Chondrocyte (in vitro differentiated cells): ENCODE measurements at regions not wholly inside any gene's neighbourhood (a gene's known extent, or its start where the extent isn't known, plus 50 kb on each side); places are given as distances from the start of the nearest gene placed in this dataset.

ENCODE experiments used
- DNase-seq: peaks from one replicate; pipeline ENCODE4 v3.0.0; 2021; ENCODE audit warnings: mixed read lengths, low spot score
- H3K27ac Mint-ChIP-seq: one replicate; pipeline ENCODE4 v1.8.0; 2021; ENCODE audit warnings: mild to moderate bottlenecking, moderate library complexity, mixed read lengths; ENCODE audit not compliant: unreplicated experiment
- H3K27me3 Mint-ChIP-seq: 2 replicates; pipeline ENCODE4 v1.8.0; 2021; ENCODE audit warnings: low read depth, mixed read lengths
- H3K36me3 Mint-ChIP-seq: 2 replicates; pipeline ENCODE4 v1.8.0; 2021; ENCODE audit warnings: low read depth, mixed read lengths
- H3K4me1 Mint-ChIP-seq: 2 replicates; pipeline ENCODE4 v1.8.0; 2021; ENCODE audit warnings: low read depth, mild to moderate bottlenecking, mixed read lengths
- H3K4me3 Mint-ChIP-seq: one replicate; pipeline ENCODE4 v1.8.0; 2021; ENCODE audit warnings: mild to moderate bottlenecking, moderate library complexity, mixed read lengths; ENCODE audit not compliant: unreplicated experiment
- H3K9me3 Mint-ChIP-seq: 2 replicates; pipeline ENCODE4 v1.8.0; 2021; ENCODE audit warnings: low read depth, mixed read lengths
- TF ChIP-seq, protein P1 (sequence below): fragments of 200-600 bp; sonication (generic); IDR thresholded peaks from 2 replicates; pipeline ENCODE4 v1.5.0; 2021; ENCODE audit warnings: antibody characterized with exemption, mild to moderate bottlenecking, moderate library complexity

DNA sequence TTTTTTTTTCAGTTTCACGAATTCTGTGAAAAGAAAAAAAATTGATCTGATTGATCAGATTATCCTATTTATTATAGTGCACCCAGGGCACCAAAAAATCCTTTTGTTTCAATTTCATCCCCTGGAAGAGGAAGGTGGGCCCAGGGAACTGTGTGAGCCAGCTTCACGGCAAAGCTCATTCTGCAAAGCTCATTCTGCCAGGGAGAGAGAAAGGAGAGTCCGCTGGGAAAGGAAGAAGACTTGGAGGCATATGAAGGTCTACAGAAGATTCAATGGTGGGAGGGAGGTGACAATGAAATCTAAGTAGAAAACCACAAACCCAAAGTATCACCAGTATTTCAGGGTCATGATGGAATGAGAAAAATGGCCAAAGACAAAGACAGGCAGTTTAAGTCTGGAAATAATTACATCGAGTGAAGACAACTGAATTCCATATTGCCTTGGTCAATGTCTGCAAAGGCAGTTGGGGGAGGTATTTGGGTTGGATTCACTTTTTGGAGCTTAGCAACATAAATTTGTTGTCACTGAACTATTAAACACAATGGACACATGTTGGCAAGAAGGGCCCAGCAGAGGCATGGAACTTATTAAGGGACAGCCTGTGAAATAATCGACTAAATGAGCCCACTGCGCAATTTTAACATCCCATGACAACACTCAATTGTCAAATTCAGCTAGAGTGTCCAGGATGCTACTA lies 587.8 kb upstream of the MKI67 start:
- Mint-ChIP-seq H3K9me3 (peaks cover 10% of the 10 kb centered on the region), H3K27me3 (no peaks in the 10 kb centered on the region), H3K36me3 (no peaks in the 10 kb centered on the region), H3K27ac (no peak overlapping the region), H3K4me1 (no peaks in the 10 kb centered on the region), H3K4me3 (no peak overlapping the region)
- DNase-seq: no peak
- TF ChIP-seq, protein P1, sequence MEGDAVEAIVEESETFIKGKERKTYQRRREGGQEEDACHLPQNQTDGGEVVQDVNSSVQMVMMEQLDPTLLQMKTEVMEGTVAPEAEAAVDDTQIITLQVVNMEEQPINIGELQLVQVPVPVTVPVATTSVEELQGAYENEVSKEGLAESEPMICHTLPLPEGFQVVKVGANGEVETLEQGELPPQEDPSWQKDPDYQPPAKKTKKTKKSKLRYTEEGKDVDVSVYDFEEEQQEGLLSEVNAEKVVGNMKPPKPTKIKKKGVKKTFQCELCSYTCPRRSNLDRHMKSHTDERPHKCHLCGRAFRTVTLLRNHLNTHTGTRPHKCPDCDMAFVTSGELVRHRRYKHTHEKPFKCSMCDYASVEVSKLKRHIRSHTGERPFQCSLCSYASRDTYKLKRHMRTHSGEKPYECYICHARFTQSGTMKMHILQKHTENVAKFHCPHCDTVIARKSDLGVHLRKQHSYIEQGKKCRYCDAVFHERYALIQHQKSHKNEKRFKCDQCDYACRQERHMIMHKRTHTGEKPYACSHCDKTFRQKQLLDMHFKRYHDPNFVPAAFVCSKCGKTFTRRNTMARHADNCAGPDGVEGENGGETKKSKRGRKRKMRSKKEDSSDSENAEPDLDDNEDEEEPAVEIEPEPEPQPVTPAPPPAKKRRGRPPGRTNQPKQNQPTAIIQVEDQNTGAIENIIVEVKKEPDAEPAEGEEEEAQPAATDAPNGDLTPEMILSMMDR: no peak

DNA sequence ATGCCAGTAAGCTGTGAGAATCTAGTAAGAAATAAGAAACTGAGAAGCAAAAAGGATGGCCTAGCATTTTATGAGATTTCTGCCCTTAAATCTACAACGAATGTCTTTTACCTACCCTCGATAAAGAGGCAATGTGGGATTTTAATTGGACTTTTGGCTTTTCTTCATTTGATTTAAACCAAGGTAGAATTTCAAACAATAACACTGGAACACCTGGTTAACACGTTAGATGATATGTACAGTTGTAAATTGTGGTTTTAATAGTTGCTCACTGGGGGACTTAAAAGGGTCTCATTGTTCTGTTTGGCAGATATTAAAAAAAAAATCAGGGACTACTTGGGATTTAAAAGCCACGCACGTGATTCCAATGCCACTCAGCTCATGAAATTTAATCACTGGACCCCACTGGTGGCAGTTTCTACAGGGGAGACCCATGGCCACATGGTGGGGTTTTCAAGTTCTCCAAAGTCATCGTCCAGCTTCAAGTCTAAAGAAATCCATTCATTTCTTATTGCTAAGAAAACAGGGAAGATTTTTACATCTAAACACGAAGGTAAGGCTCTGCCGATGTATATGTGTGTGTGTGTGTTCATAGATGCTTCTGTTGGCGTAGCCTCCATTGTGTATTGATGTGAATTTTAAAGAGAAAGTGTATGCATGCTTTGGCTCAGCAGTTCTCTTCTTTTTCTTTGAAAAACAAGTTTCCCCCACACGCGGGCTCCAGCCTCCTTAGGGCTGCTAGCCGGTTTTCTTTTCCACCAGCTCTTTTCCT lies 588.6 kb upstream of the MKI67 start:
- Mint-ChIP-seq H3K4me1 (no peaks in the 10 kb centered on the region), H3K9me3 (peaks cover 10% of the 10 kb centered on the region), H3K4me3 (no peak overlapping the region), H3K27me3 (no peaks in the 10 kb centered on the region), H3K36me3 (no peaks in the 10 kb centered on the region), H3K27ac (no peak overlapping the region)
- DNase-seq: no peak
- TF ChIP-seq, protein P1: no peak

DNA sequence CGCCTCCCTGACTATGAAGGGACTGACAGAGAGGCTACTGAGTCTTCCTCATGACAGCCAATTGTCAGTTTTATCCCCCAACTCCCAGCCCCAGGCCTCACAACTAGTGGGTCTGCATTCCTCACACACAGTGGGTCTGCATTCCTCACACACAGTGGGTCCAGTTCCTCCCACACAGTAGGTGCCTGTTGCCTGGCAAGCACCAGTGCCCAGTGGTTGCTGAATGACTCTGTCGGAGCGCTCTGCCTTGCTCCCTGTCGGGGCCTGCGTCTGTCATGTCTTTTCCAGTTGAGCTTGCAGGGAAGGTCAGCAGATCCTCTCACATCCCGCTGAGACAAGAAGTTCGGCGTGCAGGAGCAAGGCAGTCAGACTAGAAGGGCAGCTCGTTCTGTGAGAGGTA lies 590.0 kb upstream of the MKI67 start:
- TF ChIP-seq, protein P1: no peak
- H3K4me1 Mint-ChIP-seq: no peaks in the 10 kb centered on the region
- H3K4me3 Mint-ChIP-seq: no peak overlapping the region

DNA sequence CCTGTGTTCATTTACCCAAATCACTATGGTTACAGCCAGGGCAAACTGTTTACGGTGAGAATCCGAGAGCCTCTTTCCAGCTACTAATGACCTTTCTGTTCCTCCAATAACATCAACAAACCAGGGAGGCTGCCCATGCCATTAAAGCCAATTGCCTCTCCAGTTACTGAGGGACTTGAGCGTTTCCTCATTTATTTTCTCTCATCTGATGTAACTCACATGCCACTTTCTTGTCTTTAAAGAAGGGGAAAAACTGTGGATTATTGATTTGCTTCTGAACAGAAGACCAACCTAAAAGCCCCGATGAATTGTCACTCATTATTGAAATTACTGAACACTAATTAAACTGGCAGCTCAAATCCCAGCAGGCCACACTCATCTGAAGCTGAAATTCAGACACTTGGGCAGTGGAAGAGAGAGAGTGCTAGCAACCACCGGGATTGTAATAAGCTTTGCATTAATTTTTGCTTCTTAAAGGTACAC lies 595.8 kb upstream of the MKI67 start:
- TF ChIP-seq, protein P1: no peak
- Mint-ChIP-seq H3K9me3 (peaks cover 9% of the 10 kb centered on the region), H3K4me3 (no peak overlapping the region)

More for the DNA sequence above, 590.0 kb upstream of the MKI67 start:
- Mint-ChIP-seq H3K9me3 (peaks cover 15% of the 10 kb centered on the region), H3K27ac (no peak overlapping the region), H3K36me3 (no peaks in the 10 kb centered on the region), H3K27me3 (no peaks in the 10 kb centered on the region)
- no peak for DNase-seq

DNA sequence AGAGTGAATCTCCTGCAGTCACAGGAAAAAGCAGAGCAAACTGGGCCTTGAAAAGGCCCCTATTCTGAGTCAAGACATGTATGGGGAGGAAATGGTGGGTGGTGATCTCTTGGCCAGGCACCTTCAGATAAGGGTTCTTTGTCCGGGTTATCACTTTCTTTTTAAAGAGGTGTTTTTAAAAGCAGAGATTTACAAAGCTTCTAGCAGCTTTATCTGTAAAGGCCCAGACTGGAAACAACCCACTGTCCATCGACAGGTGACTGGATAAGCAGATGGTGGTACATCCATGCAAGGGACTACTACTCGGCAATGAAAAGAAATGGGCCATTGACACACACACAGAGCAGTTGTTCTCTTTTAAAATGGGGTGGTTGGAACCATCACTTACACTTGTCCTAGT lies 596.7 kb upstream of the MKI67 start:
- H3K4me1 Mint-ChIP-seq: no peaks in the 10 kb centered on the region

More for the DNA sequence above, 595.8 kb upstream of the MKI67 start:
- Mint-ChIP-seq H3K36me3 (no peaks in the 10 kb centered on the region), H3K4me1 (no peaks in the 10 kb centered on the region), H3K27me3 (no peaks in the 10 kb centered on the region), H3K27ac (no peak overlapping the region)
- no peak for DNase-seq

More for the DNA sequence above, 596.7 kb upstream of the MKI67 start:
- TF ChIP-seq, protein P1: no peak
- peaks cover 9% of the 10 kb centered on the region for H3K9me3 Mint-ChIP-seq
- no peaks in the 10 kb centered on the region for H3K27me3 Mint-ChIP-seq
- DNase-seq: no peak
- H3K4me3 Mint-ChIP-seq: no peak overlapping the region
- H3K36me3 Mint-ChIP-seq: no peaks in the 10 kb centered on the region
- H3K27ac Mint-ChIP-seq: no peak overlapping the region
